SK-N-SH (cell line): ENCODE measurements at regions not wholly inside any gene's neighbourhood (a gene's known extent, or its start where the extent isn't known, plus 50 kb on each side); places are given as distances from the start of the nearest gene placed in this dataset.

Experiments used
- CTCF ChIA-PET: fragments of 300-600, 350-600 bp; formaldehyde crosslinking; extraction: SDS; loops from one replicate; lab custom pipeline; 2021; lab: Yijun Ruan, JAX
- POLR2A ChIA-PET: fragments of 350-600 bp; sonication (Branson Sonifier 250); formaldehyde crosslinking; extraction: SDS; loops from one replicate; lab custom pipeline; 2020; ENCODE audit warnings: antibody characterized with exemption, inconsistent platforms; lab: Yijun Ruan, JAX
- DNase-seq: peaks from one replicate; pipeline ENCODE4 v3.0.0; 2012
- H2AFZ ChIP-seq: fragments of 200-600 bp; sonication (generic); 2 replicates; pipeline ENCODE4 v1.8.1; 2016; ENCODE audit warnings: antibody characterized with exemption, mild to moderate bottlenecking, low read depth
- H3F3A ChIP-seq: fragments of 200-600 bp; sonication (generic); replicated peaks from 2 replicates; pipeline ENCODE3; 2016; ENCODE audit warnings: antibody characterized with exemption, mild to moderate bottlenecking; ENCODE audit not compliant: insufficient read depth
- H3K27ac ChIP-seq, 2 experiments: fragments of 200-500 bp in 1 of 2; fragments of 200-600 bp in 1 of 2; sonication (Bioruptor generic) in 1 of 2; sonication (generic), shearing (Covaris generic) in 1 of 2; 2 replicates each; pipeline versions ENCODE4 v1.5.1 to v1.6.1; 2014 to 2016; ENCODE audit warnings: low read depth in 2 of 2, inconsistent platforms in 1 of 2, low read length in 1 of 2, mild to moderate bottlenecking in 1 of 2, mixed read lengths in 1 of 2
- H3K27me3 ChIP-seq: fragments of 200-600 bp; sonication (generic), shearing (Covaris generic); 2 replicates; pipeline ENCODE4 v1.6.1; 2016; ENCODE audit warnings: mixed run types; ENCODE audit not compliant: insufficient read depth
- H3K36me3 ChIP-seq, 2 experiments: fragments of 200-500 bp in 1 of 2; fragments of 200-600 bp in 1 of 2; sonication (Bioruptor generic) in 1 of 2; sonication (generic) in 1 of 2; replicated peaks in 1 of 2; 2 replicates each; pipeline versions ENCODE3 to v1.5.1; 2014 to 2016; ENCODE audit warnings: low read length in 1 of 2, mild to moderate bottlenecking in 1 of 2; ENCODE audit not compliant: insufficient read depth in 2 of 2, control insufficient read depth in 1 of 2
- H3K4me1 ChIP-seq, 2 experiments: fragments of 200-500 bp in 1 of 2; fragments of 200-600 bp in 1 of 2; sonication (Bioruptor generic) in 1 of 2; sonication (generic), shearing (Covaris generic) in 1 of 2; 2 replicates each; pipeline versions ENCODE4 v1.5.1 to v1.6.1; 2014 to 2016; ENCODE audit warnings: low read depth in 1 of 2, low read length in 1 of 2, mixed run types in 1 of 2; ENCODE audit not compliant: insufficient read depth in 2 of 2, control insufficient read depth in 1 of 2
- H3K4me2 ChIP-seq: fragments of 200-600 bp; sonication (generic), shearing (Covaris generic); 2 replicates; pipeline ENCODE4 v1.6.1; 2017; ENCODE audit warnings: mixed run types
- H3K4me3 ChIP-seq, 2 experiments: fragments of 200-500 bp in 1 of 2; fragments of 200-600 bp in 1 of 2; sonication (Bioruptor generic) in 1 of 2; sonication (generic), shearing (Covaris generic) in 1 of 2; 2 replicates each; pipeline versions ENCODE4 v1.5.1 to v1.8.1; 2014 to 2016; ENCODE audit warnings: low read depth in 2 of 2, inconsistent platforms in 1 of 2, low read length in 1 of 2, mild to moderate bottlenecking in 1 of 2, mixed read lengths in 1 of 2, moderate library complexity in 1 of 2
- H3K79me2 ChIP-seq: fragments of 200-600 bp; sonication (generic); 2 replicates; pipeline ENCODE4 v1.8.1; 2017; ENCODE audit warnings: mild to moderate bottlenecking; ENCODE audit not compliant: insufficient read depth
- H3K9ac ChIP-seq: fragments of 200-600 bp; sonication (generic); 2 replicates; pipeline ENCODE4 v1.6.1; 2017; ENCODE audit warnings: mixed run types
- H3K9me2 ChIP-seq: fragments of 200-600 bp; sonication (generic); 2 replicates; pipeline ENCODE4 v1.6.1; 2017; ENCODE audit warnings: mixed run types
- H3K9me3 ChIP-seq: fragments of 200-600 bp; sonication (generic); 2 replicates; pipeline ENCODE4 v1.6.1; 2017; ENCODE audit warnings: mixed run types, mild to moderate bottlenecking, moderate library complexity
- H4K20me1 ChIP-seq: fragments of 200-600 bp; sonication (generic); 2 replicates; pipeline ENCODE4 v1.6.1; 2017; ENCODE audit warnings: mild to moderate bottlenecking, mixed run types; ENCODE audit not compliant: insufficient read depth
- ELF1 ChIP-seq: IDR thresholded peaks from 2 replicates; pipeline ENCODE4 v1.4.0; 2012
- EP300 ChIP-seq, 2 experiments: IDR thresholded peaks; 2 replicates each; pipeline versions ENCODE4 v1.4.0 to v1.6.1; 2012; ENCODE audit warnings: borderline replicate concordance in 1 of 2, low read depth in 1 of 2, low read length in 1 of 2
- EZH2phosphoT487 ChIP-seq: fragments of 200-600 bp; sonication (generic); IDR thresholded peaks from 2 replicates; pipeline ENCODE4 v1.6.1; 2017; ENCODE audit warnings: low read depth, mixed run types, mild to moderate bottlenecking, antibody characterized with exemption, moderate library complexity, borderline replicate concordance
- FOSL2 ChIP-seq: IDR thresholded peaks from 2 replicates; pipeline ENCODE4 v1.4.0; 2012; ENCODE audit warnings: low read depth, mild to moderate bottlenecking, moderate library complexity, borderline replicate concordance
- FOXJ3 ChIP-seq: sonication (generic); formaldehyde crosslinking; IDR thresholded peaks from 2 replicates; pipeline ENCODE4 v1.5.1; 2020; ENCODE audit warnings: mild to moderate bottlenecking, missing genetic modification reagents
- GABPA ChIP-seq: IDR thresholded peaks from 2 replicates; pipeline ENCODE4 v1.4.0; 2012; ENCODE audit warnings: low read depth, mild to moderate bottlenecking
- GATA2 ChIP-seq: sonication (generic); formaldehyde crosslinking; IDR thresholded peaks from 2 replicates; pipeline ENCODE4 v1.5.0; 2020; ENCODE audit warnings: mild to moderate bottlenecking, missing genetic modification reagents
- JUND ChIP-seq: IDR thresholded peaks from 2 replicates; pipeline ENCODE4 v1.4.0; 2012
- MAX ChIP-seq: IDR thresholded peaks from 2 replicates; pipeline ENCODE4 v1.4.0; 2012; ENCODE audit warnings: low read depth
- MEF2A ChIP-seq: IDR thresholded peaks from 2 replicates; pipeline ENCODE4 v1.4.0; 2012; ENCODE audit warnings: low read depth, borderline replicate concordance
- NFIC ChIP-seq: IDR thresholded peaks from 2 replicates; pipeline ENCODE4 v1.4.0; 2012; ENCODE audit warnings: borderline replicate concordance
- NRF1 ChIP-seq: IDR thresholded peaks from 2 replicates; pipeline ENCODE4 v1.6.1; 2012; ENCODE audit warnings: low read depth, mild to moderate bottlenecking, low read length
- POLR2AphosphoS5 ChIP-seq: IDR thresholded peaks from 2 replicates; pipeline ENCODE4 v1.6.1; 2012; ENCODE audit warnings: low read depth, low read length
- RAD21 ChIP-seq: IDR thresholded peaks from 2 replicates; pipeline ENCODE4 v1.6.1; 2012; ENCODE audit warnings: mild to moderate bottlenecking, low read length
- RXRA ChIP-seq: IDR thresholded peaks from 2 replicates; pipeline ENCODE4 v1.4.0; 2012; ENCODE audit warnings: low read depth, mild to moderate bottlenecking, borderline replicate concordance
- SIN3A ChIP-seq: IDR thresholded peaks from 2 replicates; pipeline ENCODE4 v1.6.1; 2012; ENCODE audit warnings: low read depth, mild to moderate bottlenecking, low read length, moderate library complexity, borderline replicate concordance
- TAF1 ChIP-seq: IDR thresholded peaks from 2 replicates; pipeline ENCODE4 v1.6.1; 2012; ENCODE audit warnings: low read depth, mild to moderate bottlenecking, low read length, moderate library complexity, borderline replicate concordance
- TEAD4 ChIP-seq: IDR thresholded peaks from 2 replicates; pipeline ENCODE4 v1.4.0; 2012; ENCODE audit warnings: mild to moderate bottlenecking, borderline replicate concordance; ENCODE audit not compliant: insufficient read depth
- USF1 ChIP-seq: IDR thresholded peaks from 2 replicates; pipeline ENCODE4 v1.4.0; 2012; ENCODE audit warnings: low read depth, borderline replicate concordance
- YY1 ChIP-seq: IDR thresholded peaks from 2 replicates; pipeline ENCODE4 v1.4.0; 2012; ENCODE audit warnings: low read depth, mild to moderate bottlenecking
- ZBTB33 ChIP-seq: IDR thresholded peaks from 2 replicates; pipeline ENCODE4 v1.4.0; 2012; ENCODE audit warnings: low read depth, borderline replicate concordance
- WGBS: methylation state at CpG from one replicate; pipeline ENCODE4 v1.1.6; 2017; ENCODE audit warnings: low lambda C conversion rate; 5-methylcytosine and 5-hydroxymethylcytosine counted together

GRCh38 chr7:68272507-68272906, 1275.9 kb downstream of the TYW1 start:
- POLR2A ChIA-PET = no interaction called here
- Histone ChIP-seq H3K4me2 (no peak overlapping the region), H3K9ac (no peak overlapping the region), H2AFZ (no peak overlapping the region), H3K9me3 (0 out of 2 replicates have a peak, but pooled peaks cover 4% of the 10 kb centered on the region), H4K20me1 (no peaks in the 10 kb centered on the region), H3K27me3 (no peaks in the 10 kb centered on the region), H3K79me2 (no peaks in the 10 kb centered on the region), H3K27ac (no peak overlapping the region), H3K4me3 (no peak overlapping the region), H3K4me1 (no peaks in the 10 kb centered on the region), H3F3A (no peaks in the 10 kb centered on the region), H3K9me2 (no peaks in the 10 kb centered on the region), H3K36me3 (no peaks in the 10 kb centered on the region)
- no peak for DNase-seq
- CTCF ChIA-PET = no interaction called here
- TF ChIP-seq TEAD4 (no peak), MEF2A (no peak), RAD21 (no peak), FOXJ3 (CRISPR knock-in tag) (no peak), TAF1 (no peak), POLR2AphosphoS5 (no peak), ELF1 (no peak), USF1 (no peak)
- TF ChIP-seq, all 33 proteins: peak for 0
- 57% methylated on average over 1 of the region's 1 CpG for WGBS

- no peak overlapping the region for H2AFZ ChIP-seq
- no peak overlapping the region for H3K4me2 ChIP-seq
- no peaks in the 10 kb centered on the region for H3F3A ChIP-seq
- H3K9ac ChIP-seq = no peak overlapping the region
- no peaks in the 10 kb centered on the region for H4K20me1 ChIP-seq
- no peak overlapping the region for H3K27ac ChIP-seq
- no peak overlapping the region for H3K4me3 ChIP-seq
- no peaks in the 10 kb centered on the region for H3K9me3 ChIP-seq
- WGBS = 59% methylated on average over 7 of the region's 7 CpGs
- CTCF ChIA-PET = interaction anchor here (0.9 kb wide), 1 partner anchor 15 kb away, joined by 3 read pairs; no protein-coding TSS in a partner anchor
- no peak for DNase-seq
- H3K79me2 ChIP-seq = no peaks in the 10 kb centered on the region
- H3K36me3 ChIP-seq = no peaks in the 10 kb centered on the region
- POLR2A ChIA-PET = no interaction called here
- TF ChIP-seq ZBTB33 (no peak), FOXJ3 (CRISPR knock-in tag) (no peak), MAX (no peak), EP300 (IDR thresholded peaks at IDR 0.05; ENCODE audit: borderline replicate concordance in 1 of 2, low read depth in 1 of 2, low read length in 1 of 2) (no peak), FOSL2 (no peak), JUND (no peak), SIN3A (no peak), YY1 (no peak), TEAD4 (no peak), MEF2A (no peak), RXRA (no peak), EZH2phosphoT487 (no peak), NRF1 (no peak), NFIC (no peak), GATA2 (CRISPR knock-in tag) (no peak), GABPA (no peak)
- no peaks in the 10 kb centered on the region for H3K4me1 ChIP-seq
- no peaks in the 10 kb centered on the region for H3K27me3 ChIP-seq
- H3K9me2 ChIP-seq = no peaks in the 10 kb centered on the region
These were observed 1280.1 kb downstream of the TYW1 start for GRCh38 chr7:68276725-68277124.
